Endothelial cell of umbilical vein (primary cell): ENCODE measurements at regions not wholly inside any gene's neighbourhood (a gene's known extent, or its start where the extent isn't known, plus 50 kb on each side); places are given as distances from the start of the nearest gene placed in this dataset.

Source experiments
- CTCF ChIP-seq, 2 donors: IDR thresholded peaks; 1 replicate in 1 of 2; 2 replicates in 1 of 2; pipeline ENCODE4 v1.5.1; 2011; ENCODE audit warnings: low read length in 2 of 2, mild to moderate bottlenecking in 2 of 2, moderate library complexity in 2 of 2, control low read depth in 1 of 2, inconsistent platforms in 1 of 2, low read depth in 1 of 2; ENCODE audit not compliant: insufficient read depth in 1 of 2; ENCODE audit errors: extremely low read depth in 1 of 2
- EZH2 ChIP-seq: IDR thresholded peaks from 2 replicates; pipeline ENCODE4 v1.6.1; 2012; ENCODE audit warnings: borderline replicate concordance, low read depth, mild to moderate bottlenecking, moderate library complexity, low read length, inconsistent platforms; ENCODE audit not compliant: severe bottlenecking
- MYC ChIP-seq: IDR thresholded peaks from one replicate; pipeline ENCODE4 v1.6.1; 2011; ENCODE audit warnings: mild to moderate bottlenecking, low read depth, low read length
- POLR2A ChIP-seq: IDR thresholded peaks from 2 replicates; pipeline ENCODE4 v1.6.1; 2012; ENCODE audit warnings: low read depth, mild to moderate bottlenecking, control low read depth, low read length

GRCh38 chr2:221063568-221063967 is 508.5 kb downstream of the EPHA4 start:
- no peak for TF ChIP-seq CTCF (IDR thresholded peaks at IDR 0.05; ENCODE audit: extremely low read depth in 1 of 2, insufficient read depth in 1 of 2, low read depth in 1 of 2, low read length in 2 of 2)
- TF ChIP-seq EZH2 = no peak
- no peak for TF ChIP-seq POLR2A
- no peak for TF ChIP-seq MYC
